NCI-H1930 (cell line): ENCODE measurements at regions not wholly inside any gene's neighbourhood (a gene's known extent, or its start where the extent isn't known, plus 50 kb on each side); places are given as distances from the start of the nearest gene placed in this dataset.

Experiments
- DNase-seq, 2 experiments: peaks; one replicate each; lab custom pipeline; 2025; lab: John Stamatoyannopoulos, UW

DNA sequence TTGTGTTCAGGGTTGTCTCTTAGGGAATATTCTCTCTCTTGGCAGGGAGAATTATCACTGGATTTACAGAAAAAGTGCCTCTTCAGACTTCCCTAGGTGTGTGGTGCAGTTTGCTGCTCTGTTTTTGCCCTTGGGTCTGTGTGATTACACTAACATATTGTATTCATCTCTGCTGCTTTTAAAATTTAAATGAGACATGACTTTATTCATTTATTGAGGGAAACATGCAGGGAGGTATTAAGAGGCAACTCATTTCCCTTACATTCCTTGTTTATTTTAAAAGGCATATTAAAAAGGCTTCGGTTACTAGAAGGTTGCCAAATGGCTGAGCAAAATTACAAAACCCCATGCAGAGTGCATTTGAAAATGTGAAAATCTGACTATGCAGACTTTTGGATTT is 135.1 kb upstream of the GEMIN8 start:
- DNase-seq = no peak

DNA sequence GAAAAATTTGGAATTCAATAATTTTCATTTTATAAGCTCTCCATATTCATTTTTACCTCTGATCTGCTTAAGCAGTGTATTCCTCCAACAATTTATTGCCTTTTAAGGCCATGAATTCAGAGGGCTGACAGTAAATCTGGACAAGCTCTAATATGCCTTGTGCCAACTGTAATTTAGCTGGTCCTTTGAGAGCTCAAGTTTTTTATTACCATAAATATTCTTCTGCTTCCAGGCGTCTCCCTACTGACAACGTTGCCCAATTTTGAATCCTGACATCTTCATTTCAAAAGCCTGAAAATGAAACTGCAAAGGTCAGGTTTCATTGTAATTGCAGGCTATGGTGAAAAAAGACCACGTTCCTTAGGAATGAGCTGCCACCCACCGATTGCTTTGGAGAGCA is 95.8 kb upstream of the GEMIN8 start:
- DNase-seq = no peak

DNA sequence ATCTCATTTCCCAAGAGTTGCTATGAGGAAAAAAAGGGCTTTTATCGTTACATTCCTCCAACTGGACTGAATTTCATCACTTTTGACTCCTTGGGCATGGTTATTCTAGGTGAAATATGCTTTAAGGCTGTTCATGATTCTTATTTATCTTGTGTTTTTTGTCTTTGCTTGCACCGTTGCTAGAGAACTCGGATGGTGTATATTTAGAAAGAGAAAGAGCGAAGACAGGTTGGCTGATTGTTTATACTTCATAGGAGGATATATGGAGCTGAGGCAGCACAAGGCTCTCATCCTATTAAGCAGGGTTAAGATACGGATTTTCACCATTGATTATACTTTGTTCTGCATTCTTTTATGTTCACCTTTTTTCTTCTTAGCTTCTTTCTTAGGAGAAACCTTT is 94.9 kb upstream of the GEMIN8 start:
- DNase-seq = no peak

DNA sequence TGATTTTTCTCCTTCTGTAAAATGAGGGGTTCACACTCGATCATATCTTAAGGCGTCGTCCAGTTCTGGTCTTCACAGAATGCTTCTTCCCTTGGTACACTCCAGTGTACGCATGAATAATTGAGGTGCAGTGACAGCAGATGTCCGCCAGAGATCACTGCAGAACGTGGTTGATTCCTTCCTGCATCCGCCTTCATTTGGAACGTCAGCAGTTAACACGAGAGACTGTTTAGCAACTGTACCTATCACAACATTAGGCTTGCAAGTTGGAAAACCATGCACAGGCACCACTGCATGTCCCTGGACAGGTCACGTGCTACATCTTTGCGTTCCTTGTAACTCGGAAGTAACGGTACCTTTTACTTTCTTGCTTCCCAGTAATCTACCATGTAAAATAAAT is 66.0 kb upstream of the GEMIN8 start:
- no peak for DNase-seq

DNA sequence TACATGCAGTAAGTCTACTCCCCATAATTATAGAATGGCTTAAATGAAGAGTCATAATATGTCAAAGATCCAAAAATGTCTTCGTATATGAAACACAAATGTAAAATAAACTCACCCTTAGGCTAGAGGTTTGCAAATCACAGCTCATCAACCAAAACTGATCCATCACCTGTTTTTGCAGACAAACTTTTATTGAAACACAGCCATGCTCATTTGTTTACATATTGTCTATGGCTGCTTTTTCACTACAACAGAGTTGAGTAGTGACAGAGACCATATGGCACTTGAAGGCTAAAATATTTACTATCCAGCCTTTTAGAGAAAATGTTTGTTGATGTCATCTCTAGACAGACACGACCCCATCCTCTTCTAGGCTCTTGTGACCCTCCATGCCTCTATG is 64.5 kb upstream of the GEMIN8 start:
- no peak for DNase-seq

DNA sequence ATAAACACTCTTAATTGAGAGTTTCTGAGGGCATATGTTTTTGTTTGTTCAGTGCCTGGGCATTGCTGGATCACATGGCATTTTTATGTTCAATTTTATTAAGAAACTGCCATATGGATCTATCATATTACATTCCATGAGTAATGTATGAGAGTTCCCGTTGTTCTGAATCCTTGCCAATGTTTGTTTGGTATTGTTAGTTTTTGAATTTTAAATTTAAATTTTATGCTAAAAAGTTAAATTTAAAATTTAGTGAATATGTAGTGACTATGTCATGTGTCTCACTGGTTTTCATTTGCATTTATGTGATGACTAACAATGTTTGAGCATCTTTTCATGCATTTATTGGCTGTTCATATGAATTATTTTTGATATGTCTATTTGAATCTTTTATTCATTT is 54.8 kb upstream of the GEMIN8 start:
- DNase-seq = no peak

DNA sequence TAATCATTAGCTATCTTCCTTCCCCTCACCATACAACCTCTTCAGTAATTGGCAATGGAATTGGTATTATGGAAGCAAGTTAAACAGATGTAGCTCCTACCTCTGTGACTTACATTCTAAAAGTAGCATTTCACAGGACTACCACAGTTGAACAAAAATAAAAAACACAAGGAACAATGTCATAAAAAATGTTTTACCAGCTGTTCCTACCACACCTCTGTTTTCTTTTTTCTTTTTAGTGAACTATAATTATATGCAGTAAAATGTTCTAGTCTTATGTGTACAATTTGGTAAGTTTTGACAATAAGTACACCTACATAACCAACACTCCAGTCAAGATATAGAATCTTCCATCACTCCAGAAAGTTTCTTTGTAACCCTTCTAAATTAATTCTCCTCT is 54.1 kb upstream of the GEMIN8 start:
- no peak for DNase-seq

DNA sequence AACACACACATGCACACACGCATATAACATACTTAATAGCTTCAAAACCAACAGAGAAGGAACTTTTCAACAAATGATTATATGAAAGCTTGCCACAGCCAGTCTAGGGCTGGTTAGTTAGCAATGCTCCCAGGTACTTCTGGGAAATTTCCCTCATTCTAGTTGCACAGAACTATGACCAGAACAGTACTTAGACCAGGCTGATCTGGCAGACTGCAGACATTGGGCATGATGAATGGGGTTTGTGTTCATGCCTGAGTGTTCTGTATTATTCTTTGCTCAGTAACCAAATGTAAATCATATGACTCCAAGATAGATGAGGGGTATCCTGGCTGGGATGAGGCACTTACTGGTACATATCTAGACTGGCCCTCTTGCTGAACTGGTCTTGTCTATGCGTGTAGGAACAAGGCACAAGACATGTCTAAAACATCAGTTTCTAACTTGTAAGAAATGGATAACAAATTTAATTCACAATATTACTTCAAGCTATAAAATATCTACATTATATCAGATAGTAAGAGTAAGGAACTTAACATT is 50.3 kb upstream of the GEMIN8 start:
- DNase-seq = no peak
